Parathyroid adenoma (tissue), 2 donors: ENCODE measurements at regions not wholly inside any gene's neighbourhood (a gene's known extent, or its start where the extent isn't known, plus 50 kb on each side); places are given as distances from the start of the nearest gene placed in this dataset.

Source experiments
- H2AFZ ChIP-seq: fragments of 300-600 bp; sonication (generic); one replicate; pipeline ENCODE4 v1.7.0; 2017; ENCODE audit warnings: antibody characterized with exemption, mild to moderate bottlenecking
- H3K27ac ChIP-seq: fragments of 300-600 bp; sonication (generic); one replicate; pipeline ENCODE4 v1.7.0; 2017
- H3K27me3 ChIP-seq: fragments of 300-600 bp; sonication (generic); one replicate; pipeline ENCODE4 v1.7.0; 2017; ENCODE audit warnings: low read length; ENCODE audit not compliant: control insufficient read depth, insufficient read depth
- H3K36me3 ChIP-seq: fragments of 300-600 bp; sonication (generic); one replicate; pipeline ENCODE4 v1.7.0; 2017; ENCODE audit warnings: low read length; ENCODE audit not compliant: control insufficient read depth, insufficient read depth
- H3K4me1 ChIP-seq: fragments of 300-600 bp; sonication (generic); one replicate; pipeline ENCODE4 v1.7.0; 2017; ENCODE audit warnings: control low read depth
- H3K4me2 ChIP-seq: fragments of 300-600 bp; sonication (generic); one replicate; pipeline ENCODE4 v1.7.0; 2017; ENCODE audit warnings: low read length
- H3K4me3 ChIP-seq: fragments of 300-600 bp; sonication (generic); one replicate; pipeline ENCODE4 v1.7.0; 2017; ENCODE audit warnings: low read depth, low read length
- H3K79me2 ChIP-seq: fragments of 300-600 bp; sonication (generic); one replicate; pipeline ENCODE4 v1.7.0; 2017; ENCODE audit warnings: control low read depth
- H3K9ac ChIP-seq: fragments of 300-600 bp; sonication (generic); one replicate; pipeline ENCODE4 v1.7.0; 2017; ENCODE audit warnings: mild to moderate bottlenecking
- H3K9me3 ChIP-seq: fragments of 300-600 bp; sonication (generic); one replicate; pipeline ENCODE4 v1.7.0; 2017; ENCODE audit warnings: low read length; ENCODE audit not compliant: control insufficient read depth
- CTCF ChIP-seq: fragments of 300-600 bp; sonication (generic); IDR thresholded peaks from one replicate; pipeline ENCODE4 v1.7.0; 2017; ENCODE audit warnings: antibody characterized with exemption, mild to moderate bottlenecking
- donor health status: primary hyperparathyroidism.

- no peak for TF ChIP-seq CTCF
These were observed 135.0 kb upstream of the MAN1A1 start for GRCh38 chr6:119484598-119484997.

GRCh38 chr6:119483908-119484307, 134.3 kb upstream of the MAN1A1 start:
- no peaks in the 10 kb centered on the region for H3K27me3 ChIP-seq
- TF ChIP-seq CTCF, result no peak
- H2AFZ ChIP-seq, result no peak overlapping the region
- H3K27ac ChIP-seq, result no peak overlapping the region
- no peaks in the 10 kb centered on the region for H3K36me3 ChIP-seq
- no peak overlapping the region for H3K4me2 ChIP-seq
- no peaks in the 10 kb centered on the region for H3K79me2 ChIP-seq
- H3K4me1 ChIP-seq, result no peaks in the 10 kb centered on the region
- H3K9ac ChIP-seq, result no peak overlapping the region
- H3K9me3 ChIP-seq, result no peaks in the 10 kb centered on the region
- H3K4me3 ChIP-seq, result no peak overlapping the region

More at GRCh38 chr6:119484598-119484997, 135.0 kb upstream of the MAN1A1 start:
- Histone ChIP-seq H3K36me3 (no peaks in the 10 kb centered on the region), H2AFZ (no peak overlapping the region), H3K9ac (no peak overlapping the region), H3K27ac (no peak overlapping the region), H3K79me2 (no peaks in the 10 kb centered on the region), H3K4me1 (no peaks in the 10 kb centered on the region), H3K4me3 (no peak overlapping the region), H3K4me2 (no peak overlapping the region), H3K9me3 (no peaks in the 10 kb centered on the region), H3K27me3 (no peaks in the 10 kb centered on the region)

- Histone ChIP-seq H3K4me1 (no peaks in the 10 kb centered on the region), H3K9ac (no peak overlapping the region), H3K9me3 (no peaks in the 10 kb centered on the region), H3K4me2 (no peak overlapping the region), H3K27me3 (no peaks in the 10 kb centered on the region), H3K79me2 (no peaks in the 10 kb centered on the region), H3K27ac (no peak overlapping the region), H3K4me3 (no peak overlapping the region), H3K36me3 (no peaks in the 10 kb centered on the region), H2AFZ (no peak overlapping the region)
- no peak for TF ChIP-seq CTCF
These were observed 133.3 kb upstream of the MAN1A1 start for GRCh38 chr6:119482850-119483285.

DNA sequence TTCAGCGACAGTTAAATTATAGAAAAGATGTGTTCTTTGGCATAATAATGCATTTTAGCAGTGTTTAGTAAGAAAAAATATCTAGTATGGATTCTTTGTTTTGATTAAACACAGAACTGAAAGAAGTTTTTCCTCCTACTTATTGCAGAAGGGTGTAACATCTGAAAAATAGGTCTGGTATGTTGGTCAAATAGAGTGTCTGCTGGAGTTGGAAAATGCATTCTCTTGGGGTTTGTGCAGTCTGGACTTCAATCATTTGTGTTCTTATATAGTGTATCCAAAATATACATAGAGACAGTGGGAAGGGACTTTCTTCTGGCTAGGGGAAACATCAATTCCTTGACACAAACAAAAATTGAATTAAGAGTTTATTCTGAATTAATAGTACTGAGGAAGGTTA, 132.4 kb upstream of the MAN1A1 start:
- no peak for TF ChIP-seq CTCF
- Histone ChIP-seq H2AFZ (no peak overlapping the region), H3K9ac (no peak overlapping the region), H3K4me2 (no peak overlapping the region), H3K27me3 (no peaks in the 10 kb centered on the region), H3K4me3 (no peak overlapping the region), H3K27ac (no peak overlapping the region), H3K4me1 (no peaks in the 10 kb centered on the region), H3K9me3 (no peaks in the 10 kb centered on the region), H3K79me2 (no peaks in the 10 kb centered on the region), H3K36me3 (no peaks in the 10 kb centered on the region)

GRCh38 chr6:119480961-119481497, 131.5 kb upstream of the MAN1A1 start:
- Histone ChIP-seq H3K27me3 (no peaks in the 10 kb centered on the region), H3K4me1 (no peaks in the 10 kb centered on the region), H3K27ac (no peak overlapping the region), H3K9ac (no peak overlapping the region), H3K9me3 (no peaks in the 10 kb centered on the region), H3K4me3 (no peak overlapping the region), H3K36me3 (no peaks in the 10 kb centered on the region), H3K4me2 (no peak overlapping the region), H2AFZ (no peak overlapping the region), H3K79me2 (no peaks in the 10 kb centered on the region)
- TF ChIP-seq CTCF, result no peak
